HEK293 (cell line): ENCODE measurements at regions not wholly inside any gene's neighbourhood (a gene's known extent, or its start where the extent isn't known, plus 50 kb on each side); places are given as distances from the start of the nearest gene placed in this dataset.

Source experiments
- CTCF ChIA-PET: fragments of 350-600 bp; formaldehyde crosslinking; extraction: SDS; loops from one replicate; lab custom pipeline; 2021; ENCODE audit warnings: antibody characterized with exemption; lab: Yijun Ruan, JAX
- POLR2A ChIA-PET: fragments of 300-600 bp; formaldehyde crosslinking; extraction: SDS; loops from one replicate; lab custom pipeline; 2020; ENCODE audit warnings: antibody characterized with exemption, inconsistent platforms; lab: Yijun Ruan, JAX
- H3K27ac ChIP-seq: fragments of 200-500 bp; sonication (Bioruptor generic); 2 replicates; pipeline ENCODE4 v1.5.1; 2014; ENCODE audit warnings: low read depth, low read length, control low read depth, inconsistent platforms; ENCODE audit errors: extremely low read depth
- H3K36me3 ChIP-seq, 2 experiments: fragments of 200-500 bp in 1 of 2; sonication (Bioruptor generic) in 1 of 2; 1 replicate in 1 of 2; 2 replicates in 1 of 2; pipeline ENCODE4 v1.5.1; 2014 to 2017; ENCODE audit warnings: inconsistent platforms in 2 of 2, low read length in 2 of 2; ENCODE audit not compliant: control insufficient read depth in 2 of 2, insufficient read depth in 1 of 2
- H3K4me1 ChIP-seq: fragments of 200-500 bp; sonication (Bioruptor generic); 2 replicates; pipeline ENCODE4 v1.5.1; 2014; ENCODE audit warnings: mild to moderate bottlenecking, low read length, inconsistent platforms; ENCODE audit not compliant: control insufficient read depth, insufficient read depth
- H3K4me3 ChIP-seq: 2 replicates; pipeline ENCODE4 v1.5.1; 2011; ENCODE audit warnings: low read depth, mild to moderate bottlenecking, control low read depth, low read length, moderate library complexity
- H3K9me3 ChIP-seq: fragments of 200-500 bp; sonication (Bioruptor generic); 2 replicates; pipeline ENCODE4 v1.5.1; 2014; ENCODE audit warnings: low read depth, low read length, inconsistent platforms; ENCODE audit not compliant: control insufficient read depth, insufficient read depth
- BCL11B ChIP-seq: fragments of 450-650 bp; formaldehyde crosslinking; IDR thresholded peaks from 2 replicates; pipeline ENCODE4 v1.5.1; 2016; ENCODE audit warnings: low read depth, missing biosample characterization, missing genetic modification characterization
- BCL6B ChIP-seq: fragments of 450-650 bp; formaldehyde crosslinking; IDR thresholded peaks from 2 replicates; pipeline ENCODE4 v1.5.1; 2017; ENCODE audit warnings: missing biosample characterization, missing genetic modification characterization
- SALL2 ChIP-seq: fragments of 450-650 bp; formaldehyde crosslinking; IDR thresholded peaks from 2 replicates; pipeline ENCODE4 v1.5.0; 2017; ENCODE audit warnings: missing biosample characterization, mild to moderate bottlenecking, missing genetic modification characterization, borderline replicate concordance
- SP3 ChIP-seq: fragments of 450-650 bp; formaldehyde crosslinking; IDR thresholded peaks from 2 replicates; pipeline ENCODE4 v1.5.1; 2016; ENCODE audit warnings: missing biosample characterization, missing genetic modification characterization
- YY1 ChIP-seq: fragments of 450-650 bp; formaldehyde crosslinking; IDR thresholded peaks from 2 replicates; pipeline ENCODE4 v1.5.1; 2018; ENCODE audit warnings: missing biosample characterization, missing genetic modification characterization
- ZBTB26 ChIP-seq: fragments of 450-650 bp; formaldehyde crosslinking; optimal IDR thresholded peaks from 2 replicates; pipeline ENCODE3; 2016; ENCODE audit warnings: missing biosample characterization, mild to moderate bottlenecking, missing genetic modification characterization
- ZBTB7A ChIP-seq: fragments of 450-650 bp; formaldehyde crosslinking; IDR thresholded peaks from 2 replicates; pipeline ENCODE4 v1.5.1; 2016; ENCODE audit warnings: low read depth, missing biosample characterization, missing genetic modification characterization
- ZFHX2 ChIP-seq: fragments of 450-650 bp; formaldehyde crosslinking; conservative IDR thresholded peaks from 2 replicates; pipeline ENCODE4 v1.5.1; 2016; ENCODE audit warnings: missing biosample characterization, missing genetic modification characterization
- ZFP37 ChIP-seq: fragments of 450-650 bp; formaldehyde crosslinking; IDR thresholded peaks from 2 replicates; pipeline ENCODE4 v1.5.1; 2016; ENCODE audit warnings: missing biosample characterization, missing genetic modification characterization
- ZNF16 ChIP-seq: fragments of 450-650 bp; formaldehyde crosslinking; IDR thresholded peaks from 2 replicates; pipeline ENCODE4 v1.5.1; 2016; ENCODE audit warnings: low read depth, missing biosample characterization, missing genetic modification characterization
- ZNF280C ChIP-seq: fragments of 450-650 bp; formaldehyde crosslinking; IDR thresholded peaks from 2 replicates; pipeline ENCODE4 v1.5.1; 2016; ENCODE audit warnings: missing biosample characterization, missing genetic modification characterization
- ZNF362 ChIP-seq: fragments of 450-650 bp; formaldehyde crosslinking; IDR thresholded peaks from 2 replicates; pipeline ENCODE4 v1.5.1; 2016; ENCODE audit warnings: missing biosample characterization, missing genetic modification characterization
- ZNF37A ChIP-seq: fragments of 450-650 bp; IDR thresholded peaks from 2 replicates; pipeline ENCODE4 v1.5.1; 2018; ENCODE audit warnings: missing biosample characterization, missing genetic modification characterization
- ZNF501 ChIP-seq: fragments of 450-650 bp; formaldehyde crosslinking; IDR thresholded peaks from 2 replicates; pipeline ENCODE4 v1.5.1; 2016; ENCODE audit warnings: missing biosample characterization, missing genetic modification characterization
- ZNF513 ChIP-seq: fragments of 450-650 bp; IDR thresholded peaks from 2 replicates; pipeline ENCODE4 v1.5.1; 2018; ENCODE audit warnings: missing biosample characterization, missing genetic modification characterization
- ZNF514 ChIP-seq: fragments of 450-650 bp; formaldehyde crosslinking; IDR thresholded peaks from 2 replicates; pipeline ENCODE4 v1.5.1; 2016; ENCODE audit warnings: missing biosample characterization, missing genetic modification characterization
- ZNF558 ChIP-seq: fragments of 450-650 bp; formaldehyde crosslinking; IDR thresholded peaks from 2 replicates; pipeline ENCODE4 v1.5.1; 2016; ENCODE audit warnings: missing biosample characterization, missing genetic modification characterization
- ZNF639 ChIP-seq: fragments of 450-650 bp; formaldehyde crosslinking; IDR thresholded peaks from 2 replicates; pipeline ENCODE4 v1.5.1; 2016; ENCODE audit warnings: missing biosample characterization, missing genetic modification characterization
- ZNF768 ChIP-seq: fragments of 450-650 bp; formaldehyde crosslinking; IDR thresholded peaks from 2 replicates; pipeline ENCODE4 v1.5.1; 2018; ENCODE audit warnings: missing biosample characterization, mild to moderate bottlenecking, missing genetic modification characterization
- ZNF843 ChIP-seq: fragments of 450-650 bp; formaldehyde crosslinking; IDR thresholded peaks from 2 replicates; pipeline ENCODE4 v1.5.1; 2016; ENCODE audit warnings: missing biosample characterization, missing genetic modification characterization

- TF ChIP-seq ZNF280C (tag by site-specific recombination), result no peak
- TF ChIP-seq ZNF37A (tag by site-specific recombination), result no peak
- no peak for TF ChIP-seq SP3 (tag by site-specific recombination)
- no peak for TF ChIP-seq BCL11B (tag by site-specific recombination)
- TF ChIP-seq ZNF843 (tag by site-specific recombination), result no peak
- no peak for TF ChIP-seq ZNF501
Observed at GRCh38 chr4:127141856-127142255, 490.9 kb upstream of the INTU start (continued).

- no peaks in the 10 kb centered on the region for H3K36me3 ChIP-seq
- CTCF ChIA-PET, result no interaction called here
- TF ChIP-seq ZNF514 (no peak), ZFP37 (no peak), YY1 (tag by site-specific recombination) (no peak), ZNF513 (no peak), ZNF16 (tag by site-specific recombination) (no peak), SALL2 (no peak), ZNF639 (tag by site-specific recombination) (no peak), ZBTB26 (no peak), ZNF768 (tag by site-specific recombination) (no peak), ZNF558 (no peak)
- POLR2A ChIA-PET, result no interaction called here
- H3K27ac ChIP-seq, result no peak overlapping the region
- no peaks in the 10 kb centered on the region for H3K4me1 ChIP-seq
- no peaks in the 10 kb centered on the region for H3K9me3 ChIP-seq
- no peak overlapping the region for H3K4me3 ChIP-seq
Observed at GRCh38 chr4:127143460-127144195, 489.1 kb upstream of the INTU start.

- no peaks in the 10 kb centered on the region for H3K4me1 ChIP-seq
- ChIA-PET CTCF (no interaction called here), POLR2A (no interaction called here)
- TF ChIP-seq BCL6B (tag by site-specific recombination), result no peak
- TF ChIP-seq ZNF362, result no peak
- no peak for TF ChIP-seq ZBTB7A (tag by site-specific recombination)
- no peak for TF ChIP-seq ZFHX2 (tag by site-specific recombination)
- H3K4me3 ChIP-seq, result no peak overlapping the region
- no peaks in the 10 kb centered on the region for H3K36me3 ChIP-seq
- H3K27ac ChIP-seq, result no peak overlapping the region
- no peaks in the 10 kb centered on the region for H3K9me3 ChIP-seq
Observed at GRCh38 chr4:127145006-127145540, 487.7 kb upstream of the INTU start.
